Tibial artery (tissue), 4 donors: ENCODE measurements at regions not wholly inside any gene's neighbourhood (a gene's known extent, or its start where the extent isn't known, plus 50 kb on each side); places are given as distances from the start of the nearest gene placed in this dataset.

ENCODE experiments used
- DNase-seq, 2 donors: peaks; one replicate each; pipeline ENCODE4 v3.0.0-alpha.2; 2019
- H3K27ac ChIP-seq, 2 donors: fragments of 200-600 bp; sonication (generic) in 1 of 2; 1 replicate in 1 of 2; 2 replicates in 1 of 2; pipeline ENCODE4 v1.5.1; 2018 to 2019; ENCODE audit warnings: mild to moderate bottlenecking in 1 of 2
- H3K27me3 ChIP-seq, 2 donors: fragments of 200-600 bp; sonication (generic) in 1 of 2; one replicate each; pipeline versions ENCODE4 v1.5.1 to v1.6.0; 2016 to 2019
- H3K36me3 ChIP-seq, 3 donors: fragments of 200-600 bp; sonication (generic) in 2 of 3; one replicate each; pipeline ENCODE4 v1.5.1; 2016 to 2019; ENCODE audit warnings: mild to moderate bottlenecking in 2 of 3
- H3K4me1 ChIP-seq, 4 donors: fragments of 200-600 bp; sonication (generic) in 2 of 4; 1 replicate in 3 of 4; 2 replicates in 1 of 4; pipeline ENCODE4 v1.5.1; 2016 to 2019
- H3K4me3 ChIP-seq, 2 donors: fragments of 200-600 bp; sonication (generic) in 1 of 2; 1 replicate in 1 of 2; 2 replicates in 1 of 2; pipeline ENCODE4 v1.5.1; 2018 to 2019; ENCODE audit warnings: mild to moderate bottlenecking in 2 of 2
- H3K9me3 ChIP-seq, 3 donors: fragments of 200-600 bp; sonication (generic) in 1 of 3; one replicate each; pipeline ENCODE4 v1.5.1; 2016 to 2019
- CTCF ChIP-seq, 2 experiments: fragments of 200-600 bp in 1 of 2; fragments of 450-650 bp in 1 of 2; IDR thresholded peaks; one replicate each; pipeline ENCODE4 v1.5.1; 2017 to 2019; ENCODE audit warnings: antibody characterized with exemption in 2 of 2, mild to moderate bottlenecking in 1 of 2, moderate library complexity in 1 of 2
- intact Hi-C: fragments of 100-400 bp; cut with DNase I; formaldehyde crosslinking; loops from one replicate; pipeline ENCODE4 v1.15.0; 2023; ENCODE audit warnings: low total_unique reads

- no peak for DNase-seq
- intact Hi-C loops = no loop called here
- Histone ChIP-seq H3K27me3 (no peaks in the 10 kb centered on the region), H3K36me3 (no peaks in the 10 kb centered on the region), H3K4me3 (no peak overlapping the region), H3K4me1 (no peaks in the 10 kb centered on the region), H3K27ac (no peak overlapping the region), H3K9me3 (no peaks in the 10 kb centered on the region)
- no peak for TF ChIP-seq CTCF (IDR thresholded peaks at IDR 0.05)
Observed at GRCh38 chr2:129190494-129190893, 789.0 kb upstream of the RAB6C start.

- Histone ChIP-seq H3K4me1 (no peaks in the 10 kb centered on the region), H3K27ac (no peak overlapping the region), H3K27me3 (no peaks in the 10 kb centered on the region), H3K36me3 (no peaks in the 10 kb centered on the region), H3K9me3 (no peaks in the 10 kb centered on the region), H3K4me3 (no peak overlapping the region)
- intact Hi-C loops = no loop called here
- DNase-seq = no peak
- TF ChIP-seq CTCF (IDR thresholded peaks at IDR 0.05) = no peak
Observed at GRCh38 chr2:129191530-129191929, 787.9 kb upstream of the RAB6C start.

GRCh38 chr2:129192117-129192516, 787.3 kb upstream of the RAB6C start:
- no peak for DNase-seq
- Histone ChIP-seq H3K27me3 (no peaks in the 10 kb centered on the region), H3K9me3 (no peaks in the 10 kb centered on the region), H3K27ac (no peak overlapping the region), H3K36me3 (no peaks in the 10 kb centered on the region), H3K4me1 (no peaks in the 10 kb centered on the region), H3K4me3 (no peak overlapping the region)
- intact Hi-C loops = no loop called here
- TF ChIP-seq CTCF (IDR thresholded peaks at IDR 0.05) = no peak

GRCh38 chr2:129192841-129193253, 786.6 kb upstream of the RAB6C start:
- no peaks in the 10 kb centered on the region for H3K4me1 ChIP-seq
- no peaks in the 10 kb centered on the region for H3K9me3 ChIP-seq
- intact Hi-C loops = no loop called here
- TF ChIP-seq CTCF (IDR thresholded peaks at IDR 0.05) = no peak
- no peaks in the 10 kb centered on the region for H3K27me3 ChIP-seq
- no peak overlapping the region for H3K27ac ChIP-seq
- DNase-seq = no peak
- H3K36me3 ChIP-seq = no peaks in the 10 kb centered on the region
- H3K4me3 ChIP-seq = no peak overlapping the region

GRCh38 chr2:129193961-129194360, 785.5 kb upstream of the RAB6C start:
- Histone ChIP-seq H3K36me3 (no peaks in the 10 kb centered on the region), H3K9me3 (no peaks in the 10 kb centered on the region), H3K4me3 (no peak overlapping the region), H3K4me1 (no peaks in the 10 kb centered on the region), H3K27ac (no peak overlapping the region), H3K27me3 (no peaks in the 10 kb centered on the region)
- TF ChIP-seq CTCF (IDR thresholded peaks at IDR 0.05) = no peak
- no peak for DNase-seq
- intact Hi-C loops = no loop called here

- DNase-seq = no peak
- Histone ChIP-seq H3K9me3 (no peaks in the 10 kb centered on the region), H3K27me3 (no peaks in the 10 kb centered on the region), H3K36me3 (no peaks in the 10 kb centered on the region), H3K27ac (no peak overlapping the region), H3K4me3 (no peak overlapping the region), H3K4me1 (no peaks in the 10 kb centered on the region)
- intact Hi-C loops = no loop called here
- no peak for TF ChIP-seq CTCF (IDR thresholded peaks at IDR 0.05)
Observed at GRCh38 chr2:129199501-129199900, 780.0 kb upstream of the RAB6C start.
